ENCODE measurements at regions not wholly inside any gene's neighbourhood (a gene's known extent, or its start where the extent isn't known, plus 50 kb on each side); places are given as distances from the start of the nearest gene placed in this dataset.
"Not testable (repeated sequence)": the region's sequence is repeated elsewhere in the genome, so short reads cannot be mapped to it uniquely, and the experiment has no call there.

DNA sequence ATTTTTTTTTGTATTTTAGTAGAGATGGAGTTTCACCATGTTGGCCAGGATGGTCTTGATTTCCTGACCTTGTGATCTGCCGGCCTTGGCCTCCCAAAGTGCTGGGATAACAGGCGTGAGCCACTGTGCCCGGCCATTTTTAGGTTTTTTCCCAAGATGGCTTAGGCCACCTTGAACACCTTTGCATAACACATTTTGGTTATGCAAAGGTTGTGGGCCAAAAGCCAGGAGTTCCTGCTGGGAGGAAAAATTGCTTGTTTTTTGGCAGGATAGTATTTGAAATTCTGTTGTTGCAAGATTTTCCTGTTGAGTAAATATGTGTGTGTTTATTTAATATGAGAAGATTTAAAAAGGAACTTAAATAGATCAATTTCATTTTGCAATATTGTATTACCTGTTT lies 65.3 kb upstream of the KCNJ18 start:
- H3K4me3 Mint-ChIP-seq, H3K27ac Mint-ChIP-seq, H3K9me3 Mint-ChIP-seq, H3K36me3 Mint-ChIP-seq, DNase-seq, H3K27me3 Mint-ChIP-seq, H3K4me1 Mint-ChIP-seq: not testable (repeated sequence)

All from activated naive CD8-positive, alpha-beta T cell treated with anti-CD3 and anti-CD28 coated beads for 36 hours (primary cell).